Kidney epithelial cell (primary cell): ENCODE measurements at regions not wholly inside any gene's neighbourhood (a gene's known extent, or its start where the extent isn't known, plus 50 kb on each side); places are given as distances from the start of the nearest gene placed in this dataset.

Experiments used
- DNase-seq: peaks from one replicate; pipeline ENCODE4 v3.0.0-alpha.2; 2010; ENCODE audit warnings: low read depth
- H3K27me3 ChIP-seq: 2 replicates; pipeline ENCODE4 v1.6.0; 2011; ENCODE audit warnings: low read length; ENCODE audit not compliant: control insufficient read depth, insufficient read depth
- H3K36me3 ChIP-seq: 2 replicates; pipeline ENCODE4 v1.5.1; 2011; ENCODE audit warnings: low read length; ENCODE audit not compliant: control insufficient read depth, insufficient read depth
- H3K4me3 ChIP-seq: 2 replicates; pipeline ENCODE4 v1.5.1; 2011; ENCODE audit warnings: low read depth, mild to moderate bottlenecking, control low read depth, low read length
- TF ChIP-seq, protein P1 (sequence below): IDR thresholded peaks from 2 replicates; pipeline ENCODE4 v1.5.1; 2011; ENCODE audit warnings: mild to moderate bottlenecking, moderate library complexity, low read length, control low read depth, inconsistent platforms; ENCODE audit not compliant: insufficient read depth, poor library complexity, severe bottlenecking

GRCh38 chr3:106184540-106185457, 316.0 kb upstream of the CBLB start:
- no peak for DNase-seq
- H3K4me3 ChIP-seq, result no peak overlapping the region
- no peaks in the 10 kb centered on the region for H3K36me3 ChIP-seq
- TF ChIP-seq, protein P1, sequence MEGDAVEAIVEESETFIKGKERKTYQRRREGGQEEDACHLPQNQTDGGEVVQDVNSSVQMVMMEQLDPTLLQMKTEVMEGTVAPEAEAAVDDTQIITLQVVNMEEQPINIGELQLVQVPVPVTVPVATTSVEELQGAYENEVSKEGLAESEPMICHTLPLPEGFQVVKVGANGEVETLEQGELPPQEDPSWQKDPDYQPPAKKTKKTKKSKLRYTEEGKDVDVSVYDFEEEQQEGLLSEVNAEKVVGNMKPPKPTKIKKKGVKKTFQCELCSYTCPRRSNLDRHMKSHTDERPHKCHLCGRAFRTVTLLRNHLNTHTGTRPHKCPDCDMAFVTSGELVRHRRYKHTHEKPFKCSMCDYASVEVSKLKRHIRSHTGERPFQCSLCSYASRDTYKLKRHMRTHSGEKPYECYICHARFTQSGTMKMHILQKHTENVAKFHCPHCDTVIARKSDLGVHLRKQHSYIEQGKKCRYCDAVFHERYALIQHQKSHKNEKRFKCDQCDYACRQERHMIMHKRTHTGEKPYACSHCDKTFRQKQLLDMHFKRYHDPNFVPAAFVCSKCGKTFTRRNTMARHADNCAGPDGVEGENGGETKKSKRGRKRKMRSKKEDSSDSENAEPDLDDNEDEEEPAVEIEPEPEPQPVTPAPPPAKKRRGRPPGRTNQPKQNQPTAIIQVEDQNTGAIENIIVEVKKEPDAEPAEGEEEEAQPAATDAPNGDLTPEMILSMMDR, result no peak
- H3K27me3 ChIP-seq, result no peaks in the 10 kb centered on the region

DNA sequence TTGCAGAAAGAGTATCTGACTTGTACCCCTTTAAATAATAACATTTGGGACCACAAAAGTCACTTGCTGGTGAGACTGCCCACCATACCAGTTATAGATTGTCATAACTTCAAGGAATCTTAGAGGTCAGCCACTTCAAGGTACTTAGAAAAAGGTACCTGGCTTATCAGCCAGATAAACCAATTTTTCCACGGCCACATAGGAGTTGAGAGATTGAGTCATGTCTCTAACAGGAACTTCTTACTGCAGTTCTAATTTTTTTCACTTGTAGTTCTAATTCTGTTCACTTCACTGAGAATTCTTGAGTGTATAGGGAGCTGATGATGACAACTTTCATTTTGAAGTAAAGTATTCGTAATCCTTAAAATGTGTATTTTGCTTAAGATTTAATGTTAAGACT, 317.1 kb upstream of the CBLB start:
- TF ChIP-seq, protein P1, result no peak
- no peaks in the 10 kb centered on the region for H3K27me3 ChIP-seq
- no peak overlapping the region for H3K4me3 ChIP-seq
- DNase-seq, result no peak
- no peaks in the 10 kb centered on the region for H3K36me3 ChIP-seq

- no peaks in the 10 kb centered on the region for H3K27me3 ChIP-seq
- H3K36me3 ChIP-seq, result no peaks in the 10 kb centered on the region
- TF ChIP-seq, protein P1, result no peak
- no peak overlapping the region for H3K4me3 ChIP-seq
- DNase-seq, result no peak
Measured at GRCh38 chr3:106190296-106190695, 321.5 kb upstream of the CBLB start.

GRCh38 chr3:106191211-106191610, 322.4 kb upstream of the CBLB start:
- H3K27me3 ChIP-seq, result no peaks in the 10 kb centered on the region
- H3K36me3 ChIP-seq, result no peaks in the 10 kb centered on the region
- TF ChIP-seq, protein P1, result no peak
- no peak for DNase-seq
- no peak overlapping the region for H3K4me3 ChIP-seq

- Histone ChIP-seq H3K4me3 (no peak overlapping the region), H3K27me3 (no peaks in the 10 kb centered on the region), H3K36me3 (no peaks in the 10 kb centered on the region)
- no peak for DNase-seq
- TF ChIP-seq, protein P1, result no peak
Measured at GRCh38 chr3:106191913-106192312, 323.1 kb upstream of the CBLB start.

- H3K36me3 ChIP-seq, result no peaks in the 10 kb centered on the region
- no peak overlapping the region for H3K4me3 ChIP-seq
- no peak for DNase-seq
- TF ChIP-seq, protein P1, result no peak
- no peaks in the 10 kb centered on the region for H3K27me3 ChIP-seq
Measured at GRCh38 chr3:106193876-106194275, 325.1 kb upstream of the CBLB start.
